Ovary (tissue), 3 donors: ENCODE measurements at regions not wholly inside any gene's neighbourhood (a gene's known extent, or its start where the extent isn't known, plus 50 kb on each side); places are given as distances from the start of the nearest gene placed in this dataset.

Experiments used
- CTCF ChIP-seq, 3 donors: fragments of 450-650 bp in 2 of 3; fragments of 200-600 bp in 1 of 3; IDR thresholded peaks; one replicate each; pipeline versions ENCODE4 v1.5.1 to v1.8.0; 2016 to 2022; ENCODE audit warnings: antibody characterized with exemption in 3 of 3, mild to moderate bottlenecking in 1 of 3
- POLR2A ChIP-seq: fragments of 450-650 bp; IDR thresholded peaks from one replicate; pipeline ENCODE4 v1.6.1; 2017; ENCODE audit warnings: antibody characterized with exemption, mild to moderate bottlenecking, moderate library complexity
- donor health status: DM: no; HTN: no; CAD: no.

- no peak for TF ChIP-seq POLR2A
- no peak for TF ChIP-seq CTCF (IDR thresholded peaks at IDR 0.05)
These were observed 91.9 kb upstream of the SALL4 start for GRCh38 chr20:51894201-51894600.
